Left kidney (tissue), 1 donor: ENCODE measurements at regions not wholly inside any gene's neighbourhood (a gene's known extent, or its start where the extent isn't known, plus 50 kb on each side); places are given as distances from the start of the nearest gene placed in this dataset.
"Not testable (repeated sequence)": the region's sequence is repeated elsewhere in the genome, so short reads cannot be mapped to it uniquely, and the experiment has no call there.

Experiments
- DNase-seq: peaks from one replicate; pipeline ENCODE4 v3.0.0-alpha.2; 2013

GRCh38 chr4:97235521-97235920, 907.8 kb downstream of the STPG2 start:
- no peak for DNase-seq

GRCh38 chr4:97238956-97239666, 904.2 kb downstream of the STPG2 start:
- no peak for DNase-seq

- DNase-seq: no peak
These were observed 903.6 kb downstream of the STPG2 start for GRCh38 chr4:97239667-97239997.

- no peak for DNase-seq
These were observed 890.6 kb downstream of the STPG2 start for GRCh38 chr4:97252615-97253154.

DNA sequence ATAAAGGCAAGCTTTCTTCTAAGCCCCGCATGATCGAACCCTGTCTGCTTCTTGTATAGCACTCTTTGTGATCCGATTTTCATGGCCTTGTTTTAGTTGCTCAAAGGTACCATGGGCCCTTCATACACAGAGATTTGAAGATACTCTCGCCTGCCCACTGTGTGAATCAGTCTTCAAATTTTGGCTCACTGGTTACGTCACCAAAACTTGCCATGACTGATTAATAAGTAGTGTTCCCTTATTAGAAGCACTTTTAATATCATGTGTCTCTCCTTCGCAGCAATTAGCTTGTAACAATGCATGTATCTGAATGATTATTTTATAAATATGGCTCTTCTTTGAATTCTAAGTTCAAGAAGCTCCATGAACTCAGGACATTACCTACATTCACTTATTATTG, 880.5 kb downstream of the STPG2 start:
- no peak for DNase-seq

DNA sequence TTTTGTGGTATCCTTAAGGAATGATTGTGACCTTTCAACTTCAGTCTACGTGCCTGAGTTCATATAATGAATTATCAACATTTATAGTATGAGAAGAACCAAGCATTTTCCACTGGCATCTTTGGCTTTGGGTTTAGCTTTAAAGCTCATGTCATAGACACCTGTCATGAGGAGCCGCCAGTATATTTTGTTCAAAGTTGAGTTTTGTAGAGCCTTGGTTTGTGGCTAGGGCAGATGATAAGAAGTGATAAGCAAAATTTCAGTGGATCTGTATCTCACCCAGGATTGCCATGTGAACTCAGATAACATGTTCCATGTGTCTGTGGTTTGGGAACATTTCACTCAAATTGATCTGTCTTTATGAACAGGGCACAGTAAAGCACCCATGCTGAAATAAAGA, 873.2 kb downstream of the STPG2 start:
- no peak for DNase-seq

DNA sequence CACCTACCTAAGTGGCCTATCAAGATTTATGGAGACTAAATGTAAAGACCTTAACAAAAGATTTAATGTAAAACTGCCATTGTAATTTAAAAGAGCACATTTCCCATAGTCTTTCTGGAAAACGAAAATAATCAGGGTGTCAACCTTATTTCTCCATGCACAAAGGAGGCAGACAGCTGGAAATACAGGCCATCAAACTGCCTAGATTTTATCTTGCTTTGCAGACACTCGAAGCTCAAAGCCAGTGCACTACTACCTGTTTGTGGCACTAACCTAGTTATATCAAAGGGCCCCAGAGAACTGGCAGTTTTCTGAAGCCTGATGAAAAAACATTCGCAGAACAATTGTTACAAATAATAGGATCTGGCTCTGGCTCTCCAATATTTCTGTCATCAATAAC, 863.9 kb downstream of the STPG2 start:
- DNase-seq: no peak

DNA sequence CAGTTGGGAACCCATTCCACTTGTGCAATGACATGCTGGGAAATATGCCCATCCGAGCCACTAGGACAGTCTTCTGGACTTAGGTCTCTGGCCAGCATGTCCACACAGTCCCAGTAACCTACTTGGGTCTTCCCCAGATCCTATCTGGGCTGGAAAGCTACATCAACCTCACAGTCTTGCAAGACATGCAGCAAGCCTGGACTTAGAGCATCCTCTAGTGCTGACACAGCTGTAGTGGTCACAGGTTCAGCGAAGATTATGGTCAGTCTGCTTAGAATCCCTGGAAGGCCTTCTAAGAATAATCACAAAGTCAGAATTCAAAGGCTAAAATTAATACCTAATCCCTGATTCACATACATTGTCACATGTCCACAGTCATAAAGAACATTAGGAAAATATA, 842.7 kb downstream of the STPG2 start:
- DNase-seq: no peak

DNA sequence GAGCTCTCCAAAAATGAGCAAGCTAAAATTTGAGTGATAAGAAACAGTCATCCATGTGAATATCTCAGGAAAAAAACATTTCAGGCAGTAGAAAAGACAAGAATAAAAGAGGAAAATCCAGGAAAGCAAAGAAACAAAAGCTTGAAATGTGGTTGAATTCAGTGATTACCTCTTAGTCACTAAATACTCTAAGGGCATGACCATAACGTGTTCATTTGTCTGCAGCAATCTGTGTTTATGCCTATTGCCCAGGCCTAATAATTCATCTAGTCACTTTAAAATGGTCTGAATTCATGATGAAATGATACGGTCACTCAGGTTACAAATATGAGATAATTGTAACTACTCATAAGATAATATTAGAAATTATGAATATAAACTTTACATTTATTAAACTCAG, 837.9 kb downstream of the STPG2 start:
- no peak for DNase-seq

- DNase-seq: no peak
These were observed 834.2 kb downstream of the STPG2 start for GRCh38 chr4:97309121-97309520.

DNA sequence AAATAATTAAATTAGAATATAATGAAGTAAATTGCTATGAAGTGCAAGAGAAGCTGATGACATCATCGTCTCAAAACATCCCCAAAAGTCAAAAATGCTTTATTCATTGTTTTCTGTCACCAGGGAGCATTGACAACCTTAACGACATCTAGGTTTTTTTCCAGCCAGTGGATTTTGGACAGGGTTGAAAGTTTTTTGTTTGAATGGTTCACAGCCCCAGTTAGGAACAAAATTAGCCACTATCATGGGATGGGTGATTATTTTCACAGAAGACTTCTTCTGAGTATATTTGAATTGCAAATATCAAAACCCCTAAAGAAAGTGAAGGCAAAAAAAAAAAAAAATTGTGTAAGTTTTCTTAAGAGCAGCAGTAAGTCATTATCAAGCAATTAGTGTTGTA, 826.1 kb downstream of the STPG2 start:
- no peak for DNase-seq

DNA sequence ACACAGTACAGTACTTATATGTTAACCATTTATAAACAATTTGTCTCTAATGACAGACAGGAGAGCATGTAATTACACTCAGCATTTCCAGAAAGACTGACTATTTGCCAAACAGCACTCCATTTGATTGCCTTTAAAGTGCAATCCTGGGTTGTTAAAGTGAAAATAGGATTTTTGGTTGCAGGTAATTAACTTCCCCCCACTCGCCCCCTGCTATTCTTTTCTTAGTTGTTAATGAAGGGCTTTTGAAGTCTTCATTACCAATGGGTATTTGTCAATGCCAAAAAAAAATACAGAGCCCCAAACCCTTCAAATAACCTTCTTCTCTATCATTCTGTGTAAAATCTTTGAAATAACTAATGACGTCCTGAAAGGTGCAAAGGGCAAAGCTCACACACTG, 825.6 kb downstream of the STPG2 start:
- DNase-seq: no peak

DNA sequence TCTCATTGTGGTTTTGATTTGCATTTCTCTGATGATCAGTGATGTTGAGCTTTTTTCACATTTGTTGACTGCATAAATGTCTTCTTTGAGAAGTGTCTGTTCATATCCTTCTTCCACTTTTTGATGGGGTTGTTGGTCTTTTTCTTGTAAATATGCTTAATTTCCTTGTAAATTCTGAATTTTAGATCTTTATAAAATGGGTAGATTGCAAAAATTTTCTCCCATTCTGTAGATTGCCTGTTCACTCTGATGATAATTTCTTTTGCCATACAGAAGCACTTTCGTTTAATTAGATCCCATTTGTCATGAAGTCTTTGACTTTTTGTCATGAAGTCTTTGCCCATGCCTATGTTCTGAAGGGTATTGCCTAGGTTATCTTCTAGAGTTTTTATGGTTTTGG, 817.5 kb downstream of the STPG2 start:
- DNase-seq: not testable (repeated sequence)

GRCh38 chr4:97330917-97331316, 812.4 kb downstream of the STPG2 start:
- DNase-seq: no peak

DNA sequence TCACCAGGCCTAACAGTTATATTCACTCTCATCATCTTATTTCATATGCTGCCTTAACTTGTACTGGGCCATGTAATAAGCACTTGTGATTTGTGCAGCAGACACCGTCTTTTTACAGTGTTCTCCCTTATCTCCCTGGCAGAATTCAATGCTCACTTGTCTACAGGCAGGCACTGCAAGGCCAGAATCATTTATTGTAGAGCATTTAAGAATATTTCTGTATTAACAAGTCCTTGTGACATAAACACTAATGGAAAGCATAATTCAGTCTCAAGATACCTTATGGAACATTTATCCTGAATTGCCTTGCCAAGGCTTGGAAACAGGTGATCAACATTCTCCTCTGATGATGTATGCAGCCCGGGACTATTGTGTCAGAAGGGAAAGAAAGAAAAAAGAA, 808.9 kb downstream of the STPG2 start:
- DNase-seq: no peak

- DNase-seq: no peak
These were observed 793.6 kb downstream of the STPG2 start for GRCh38 chr4:97349468-97350186.

DNA sequence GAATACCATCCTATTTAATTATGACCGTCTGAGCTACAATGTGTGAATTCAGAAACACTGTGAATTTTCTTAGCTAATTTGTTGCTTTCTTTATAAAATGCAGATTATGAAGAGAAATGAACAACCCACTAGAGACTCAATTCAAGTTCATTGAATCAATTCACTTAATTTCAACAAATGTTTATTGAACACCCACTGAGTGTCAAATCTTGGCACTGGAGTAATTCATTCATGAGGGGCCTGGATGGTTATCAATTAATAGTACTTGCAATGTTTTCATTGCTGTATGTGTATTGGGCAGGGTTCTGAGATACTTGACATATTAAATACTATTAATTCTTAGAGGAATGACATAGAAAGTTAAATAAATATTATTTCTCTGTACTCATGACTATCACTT, 789.4 kb downstream of the STPG2 start:
- no peak for DNase-seq

- DNase-seq: no peak
These were observed 783.5 kb downstream of the STPG2 start for GRCh38 chr4:97359826-97360225.

DNA sequence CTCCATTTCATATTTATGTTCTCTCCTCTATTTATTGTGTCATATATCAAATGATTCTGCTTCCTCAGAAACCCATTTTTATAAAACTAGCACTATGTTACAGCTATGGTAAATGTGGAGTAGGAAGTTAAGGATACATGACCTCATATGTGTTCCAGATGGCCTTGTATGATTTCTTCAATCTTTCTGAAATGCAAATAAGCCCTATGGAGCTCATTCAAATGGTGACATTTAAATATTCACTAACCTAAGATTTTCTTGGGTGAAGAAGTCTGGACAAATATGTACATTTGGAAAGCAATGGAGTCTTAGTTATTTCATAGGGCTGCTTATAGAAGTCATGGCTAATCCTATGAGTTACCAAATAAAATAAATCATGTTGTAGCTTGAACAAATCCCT, 782.5 kb downstream of the STPG2 start:
- no peak for DNase-seq

GRCh38 chr4:97367878-97368277, 775.4 kb downstream of the STPG2 start:
- DNase-seq: no peak

GRCh38 chr4:97370568-97370967, 772.7 kb downstream of the STPG2 start:
- DNase-seq: no peak

- no peak for DNase-seq
These were observed 768.8 kb downstream of the STPG2 start for GRCh38 chr4:97374526-97374925.

GRCh38 chr4:97386969-97387368, 756.3 kb downstream of the STPG2 start:
- no peak for DNase-seq

DNA sequence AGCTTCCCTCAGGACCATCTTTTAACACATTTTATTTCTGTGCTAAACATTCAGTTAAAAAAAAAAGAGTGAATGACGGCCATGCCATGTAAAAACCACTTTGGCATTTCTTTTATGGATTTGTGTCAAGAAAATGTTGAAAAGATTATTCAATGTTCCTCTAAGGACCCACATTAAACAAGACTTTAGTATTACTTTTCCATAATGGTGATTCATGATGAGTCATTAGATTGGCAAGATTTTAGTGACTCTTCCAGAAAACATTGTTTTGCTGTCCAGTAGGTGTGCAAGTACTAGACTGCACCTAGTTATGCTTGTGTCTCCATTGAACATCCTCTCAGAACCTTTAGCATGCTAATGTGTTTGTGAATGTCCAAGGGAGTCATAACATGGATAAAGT, 748.6 kb downstream of the STPG2 start:
- DNase-seq: no peak
